A549 (cell line): ENCODE measurements at regions not wholly inside any gene's neighbourhood (a gene's known extent, or its start where the extent isn't known, plus 50 kb on each side); places are given as distances from the start of the nearest gene placed in this dataset.

Experiments used
- ATAC-seq, 2 experiments: fragments of 200-7000 bp in 1 of 2; fragments of >200 bp in 1 of 2; cut with Nextera tagmentation in 1 of 2; cut with Tn5 transposase in 1 of 2; 3 replicates each; pipeline versions ENCODE4 v1.8.0 to v1.9.1; 2018 to 2020; ENCODE audit warnings: mild to moderate bottlenecking in 1 of 2, moderate library complexity in 1 of 2
- CTCF ChIA-PET: fragments of 300-600 bp; sonication (Branson Sonifier 250); formaldehyde crosslinking; extraction: SDS; loops from one replicate; lab custom pipeline; 2021; ENCODE audit warnings: antibody characterized with exemption, inconsistent platforms; lab: Yijun Ruan, JAX
- POLR2A ChIA-PET: fragments of 350-600 bp; formaldehyde crosslinking; extraction: SDS; loops from one replicate; lab custom pipeline; 2021; ENCODE audit warnings: antibody characterized with exemption, inconsistent platforms; lab: Yijun Ruan, JAX
- DNase-seq, 2 experiments: peaks; one replicate each; pipeline versions ENCODE4 v3.0.0 to v3.0.0-alpha.2; 2011 to 2016; ENCODE audit warnings: low read depth in 1 of 2, low spot score in 1 of 2
- FAIRE-seq: peaks from 2 replicates; lab custom pipeline; 2011; peaks lifted over from hg19 to GRCh38; lab: Jason Lieb, UNC
- H3K27ac ChIP-seq, 2 experiments: fragments of >200 bp; sonication (Bioruptor Twin); formaldehyde crosslinking; 3 replicates each; pipeline ENCODE4 v1.5.1; 2016 to 2017
- H3K4me1 ChIP-seq: fragments of >200 bp; sonication (Bioruptor Twin); formaldehyde crosslinking; 3 replicates; pipeline ENCODE4 v1.6.1; 2016
- H3K4me2 ChIP-seq: fragments of >200 bp; sonication (Bioruptor Twin); formaldehyde crosslinking; 3 replicates; pipeline ENCODE4 v1.6.1; 2016
- H3K4me3 ChIP-seq: fragments of >200 bp; sonication (Bioruptor Twin); formaldehyde crosslinking; 3 replicates; pipeline ENCODE4 v1.5.1; 2016
- H3K9me3 ChIP-seq: fragments of >200 bp; sonication (Bioruptor Twin); formaldehyde crosslinking; 3 replicates; pipeline ENCODE4 v1.6.1; 2016
- CBX2 ChIP-seq: fragments of 200-600 bp; sonication (generic); IDR thresholded peaks from 2 replicates; pipeline ENCODE4 v1.6.1; 2016; ENCODE audit warnings: low read depth, mild to moderate bottlenecking, borderline replicate concordance
- CBX8 ChIP-seq: fragments of 200-600 bp; sonication (generic); IDR thresholded peaks from 2 replicates; pipeline ENCODE4 v1.6.1; 2016
- E2F6 ChIP-seq: IDR thresholded peaks from 2 replicates; pipeline ENCODE4 v1.6.1; 2012; ENCODE audit warnings: low read depth, borderline replicate concordance
- ELK1 ChIP-seq: fragments of 150-350 bp; IDR thresholded peaks from 2 replicates; pipeline ENCODE4 v1.6.1; 2014; ENCODE audit warnings: low read depth, mild to moderate bottlenecking, low read length
- ESRRA ChIP-seq: fragments of 150-350 bp; IDR thresholded peaks from 2 replicates; pipeline ENCODE4 v1.6.1; 2014; ENCODE audit warnings: mild to moderate bottlenecking, low read length, borderline replicate concordance
- FOSB ChIP-seq: fragments of 250-450 bp; sonication (Bioruptor Pico); IDR thresholded peaks from 2 replicates; pipeline ENCODE4 v1.5.0; 2020; ENCODE audit warnings: mild to moderate bottlenecking, moderate library complexity
- FOSL2 ChIP-seq, 2 experiments: fragments of 450-650 bp in 1 of 2; fragments of >200 bp in 1 of 2; sonication (Bioruptor Twin) in 1 of 2; formaldehyde crosslinking; IDR thresholded peaks; 2 replicates each; pipeline versions ENCODE4 v1.5.0 to v1.6.1; 2016 to 2020; ENCODE audit warnings: mild to moderate bottlenecking in 1 of 2, moderate library complexity in 1 of 2
- FOXS1 ChIP-seq: fragments of 250-450 bp; sonication (Bioruptor Pico); IDR thresholded peaks from 2 replicates; pipeline ENCODE4 v1.5.0; 2020; ENCODE audit warnings: mild to moderate bottlenecking, moderate library complexity
- GATA3 ChIP-seq: IDR thresholded peaks from 2 replicates; pipeline ENCODE4 v1.6.1; 2012; ENCODE audit warnings: borderline replicate concordance
- HES2 ChIP-seq: fragments of >200 bp; sonication (Bioruptor Twin); formaldehyde crosslinking; IDR thresholded peaks from 2 replicates; pipeline ENCODE4 v1.6.1; 2016
- HEYL ChIP-seq: fragments of 250-450 bp; sonication (Bioruptor Pico); IDR thresholded peaks from 2 replicates; pipeline ENCODE4 v1.8.0; 2021; ENCODE audit warnings: mild to moderate bottlenecking, moderate library complexity
- JUN ChIP-seq, 2 experiments: fragments of >200 bp; sonication (Bioruptor Twin); formaldehyde crosslinking; IDR thresholded peaks; 2 replicates in 1 of 2; 3 replicates in 1 of 2; pipeline ENCODE4 v1.6.1; 2016 to 2017
- JUNB ChIP-seq: fragments of >200 bp; sonication (Bioruptor Twin); formaldehyde crosslinking; IDR thresholded peaks from 2 replicates; pipeline ENCODE4 v1.6.1; 2016
- KDM1A ChIP-seq: fragments of 200-600 bp; sonication (generic); IDR thresholded peaks from 2 replicates; pipeline ENCODE4 v1.6.1; 2016; ENCODE audit warnings: low read depth, mild to moderate bottlenecking
- KDM5A ChIP-seq: fragments of 200-600 bp; sonication (generic); IDR thresholded peaks from 2 replicates; pipeline ENCODE4 v1.6.1; 2016; ENCODE audit warnings: antibody characterized with exemption, mild to moderate bottlenecking
- MAX ChIP-seq: IDR thresholded peaks from 2 replicates; pipeline ENCODE4 v1.6.1; 2012
- MAZ ChIP-seq: fragments of 150-350 bp; IDR thresholded peaks from 2 replicates; pipeline ENCODE4 v1.6.1; 2014; ENCODE audit warnings: antibody characterized with exemption, low read depth, low read length, borderline replicate concordance
- MYC ChIP-seq: IDR thresholded peaks from 2 replicates; pipeline ENCODE4 v1.6.1; 2012; ENCODE audit warnings: mild to moderate bottlenecking, inconsistent platforms, low read length, improper control_type of control experiment, borderline replicate concordance
- NFE2L2 ChIP-seq: fragments of 150-350 bp; conservative IDR thresholded peaks from 2 replicates; pipeline ENCODE4 v1.6.1; 2014; ENCODE audit warnings: low read length
- NR3C1 ChIP-seq: fragments of >200 bp; sonication (Bioruptor Twin); formaldehyde crosslinking; IDR thresholded peaks from 3 replicates; pipeline ENCODE4 v1.6.1; 2017
- PHF8 ChIP-seq: fragments of 200-600 bp; sonication (generic); IDR thresholded peaks from 2 replicates; pipeline ENCODE4 v1.6.1; 2016; ENCODE audit warnings: low read depth, mild to moderate bottlenecking, antibody characterized with exemption, moderate library complexity, borderline replicate concordance
- POLR2AphosphoS2 ChIP-seq: conservative IDR thresholded peaks from 2 replicates; pipeline ENCODE4 v1.6.1; 2012; ENCODE audit warnings: low read length, improper control_type of control experiment, inconsistent platforms
- RCOR1 ChIP-seq: fragments of 150-350 bp; IDR thresholded peaks from 2 replicates; pipeline ENCODE4 v1.6.1; 2014; ENCODE audit warnings: antibody characterized with exemption, low read length, low read depth
- REST ChIP-seq: fragments of 200-600 bp; sonication (generic); IDR thresholded peaks from 2 replicates; pipeline ENCODE4 v1.6.1; 2016; ENCODE audit warnings: antibody characterized with exemption, mild to moderate bottlenecking, moderate library complexity
- RFX5 ChIP-seq: fragments of 450-650 bp; IDR thresholded peaks from 2 replicates; pipeline ENCODE4 v1.7.1; 2014; ENCODE audit warnings: antibody characterized with exemption, mild to moderate bottlenecking, moderate library complexity
- RNF2 ChIP-seq: fragments of 200-600 bp; sonication (generic); IDR thresholded peaks from 2 replicates; pipeline ENCODE4 v1.6.1; 2016; ENCODE audit warnings: low read depth, mild to moderate bottlenecking, antibody characterized with exemption, moderate library complexity, borderline replicate concordance
- TFCP2L1 ChIP-seq: fragments of 250-450 bp; sonication (Bioruptor Pico); IDR thresholded peaks from 2 replicates; pipeline ENCODE4 v1.5.0; 2021; ENCODE audit warnings: mild to moderate bottlenecking
- ZFP36 ChIP-seq: fragments of 450-650 bp; IDR thresholded peaks from 2 replicates; pipeline ENCODE4 v1.6.1; 2014; ENCODE audit warnings: borderline replicate concordance; ENCODE audit not compliant: partially characterized antibody
- WGBS: methylation state at CpG from one replicate; pipeline ENCODE4 v1.1.6; 2017; ENCODE audit errors: missing lambda C conversion rate; 5-methylcytosine and 5-hydroxymethylcytosine counted together
- TF ChIP-seq, protein P1 (sequence below): fragments of 250-450 bp; sonication (Bioruptor Pico); IDR thresholded peaks from 2 replicates; pipeline ENCODE4 v1.5.0; 2021; ENCODE audit warnings: mild to moderate bottlenecking, moderate library complexity, borderline replicate concordance
- TF ChIP-seq, protein P2 (sequence below): fragments of 250-450 bp; sonication (Bioruptor Pico); IDR thresholded peaks from 2 replicates; pipeline ENCODE4 v1.5.0; 2020; ENCODE audit warnings: low read depth, mild to moderate bottlenecking, moderate library complexity
- TF ChIP-seq, protein P3 (sequence below): fragments of >200 bp; sonication (Bioruptor Twin); formaldehyde crosslinking; IDR thresholded peaks from 3 replicates; pipeline ENCODE4 v1.6.1; 2016

DNA sequence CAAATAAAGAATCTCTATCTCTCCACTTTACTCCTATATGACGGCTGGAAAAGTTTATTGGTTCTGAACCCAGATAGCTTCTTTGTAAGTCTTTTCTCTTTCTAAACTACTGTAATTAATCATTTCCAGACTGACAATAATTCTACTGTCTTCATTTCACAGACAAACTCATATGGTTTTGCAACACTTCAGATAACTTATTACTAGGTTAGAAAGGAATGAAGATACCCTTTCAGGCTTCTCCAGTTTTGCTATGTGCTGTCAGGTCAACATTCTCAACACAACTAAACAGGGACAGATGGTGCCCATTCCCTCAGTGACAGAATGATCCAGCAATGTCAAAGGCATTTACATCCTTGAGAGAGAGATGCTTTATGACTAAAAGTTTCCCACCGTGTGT lies 198.5 kb upstream of the ITGA4 start:
- WGBS, result 23% methylated on average over 2 of the region's 2 CpGs
- ATAC-seq, result no peak
- TF ChIP-seq MAZ, result no peak
- TF ChIP-seq FOXS1, result no peak
- TF ChIP-seq KDM1A, result no peak
- TF ChIP-seq JUN (IDR thresholded peaks at IDR 0.05), result no peak
- no peak for TF ChIP-seq MYC
- no peak for TF ChIP-seq CBX8
- no peak for TF ChIP-seq REST
- no peak for TF ChIP-seq FOSB (CRISPR knock-in tag)
- no peak for TF ChIP-seq E2F6
- TF ChIP-seq, protein P1, sequence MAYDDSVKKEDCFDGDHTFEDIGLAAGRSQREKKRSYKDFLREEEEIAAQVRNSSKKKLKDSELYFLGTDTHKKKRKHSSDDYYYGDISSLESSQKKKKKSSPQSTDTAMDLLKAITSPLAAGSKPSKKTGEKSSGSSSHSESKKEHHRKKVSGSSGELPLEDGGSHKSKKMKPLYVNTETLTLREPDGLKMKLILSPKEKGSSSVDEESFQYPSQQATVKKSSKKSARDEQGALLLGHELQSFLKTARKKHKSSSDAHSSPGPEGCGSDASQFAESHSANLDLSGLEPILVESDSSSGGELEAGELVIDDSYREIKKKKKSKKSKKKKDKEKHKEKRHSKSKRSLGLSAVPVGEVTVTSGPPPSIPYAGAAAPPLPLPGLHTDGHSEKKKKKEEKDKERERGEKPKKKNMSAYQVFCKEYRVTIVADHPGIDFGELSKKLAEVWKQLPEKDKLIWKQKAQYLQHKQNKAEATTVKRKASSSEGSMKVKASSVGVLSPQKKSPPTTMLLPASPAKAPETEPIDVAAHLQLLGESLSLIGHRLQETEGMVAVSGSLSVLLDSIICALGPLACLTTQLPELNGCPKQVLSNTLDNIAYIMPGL (CRISPR knock-in tag), result no peak
- no peak for TF ChIP-seq POLR2AphosphoS2
- TF ChIP-seq FOSL2 (IDR thresholded peaks at IDR 0.05), result no peak
- TF ChIP-seq FOSL2 (CRISPR knock-in tag; IDR thresholded peaks at IDR 0.05), result no peak
- no peak for TF ChIP-seq HES2
- TF ChIP-seq ZFP36, result no peak
- no peak for TF ChIP-seq RNF2
- no peak for TF ChIP-seq ELK1
- TF ChIP-seq MAX, result no peak
- no peak for TF ChIP-seq CBX2
- DNase-seq, result peak in 1 of 2 experiments; percentile 8
- no peak overlapping the region for H3K4me3 ChIP-seq
- no peak overlapping the region for H3K4me2 ChIP-seq
- H3K4me1 ChIP-seq, result no peaks in the 10 kb centered on the region
- no peak overlapping the region for H3K27ac ChIP-seq
- no peak for FAIRE-seq
- POLR2A ChIA-PET, result no interaction called here
- CTCF ChIA-PET, result no interaction called here
- no peaks in the 10 kb centered on the region for H3K9me3 ChIP-seq

DNA sequence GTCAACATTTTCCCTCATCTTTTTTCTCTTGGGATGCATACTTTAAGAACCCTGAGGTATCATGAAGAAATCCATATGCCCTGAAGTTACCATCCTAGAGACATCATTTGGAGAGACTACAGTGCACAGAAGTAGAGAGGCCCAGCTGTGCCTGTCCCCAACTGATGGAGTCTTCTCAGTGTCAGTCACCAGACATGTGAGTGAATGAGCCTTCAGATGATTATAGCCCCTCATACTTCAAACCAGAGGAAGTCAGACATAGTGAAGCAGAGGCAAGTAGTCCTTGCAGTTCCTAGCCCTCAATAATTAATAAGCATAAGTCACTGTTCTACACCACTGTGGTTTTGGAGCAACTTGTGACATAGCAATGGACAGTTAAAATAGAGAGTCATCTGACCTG lies 194.4 kb upstream of the ITGA4 start:
- no peak for TF ChIP-seq ESRRA
- TF ChIP-seq FOXS1, result no peak
- TF ChIP-seq GATA3, result no peak
- no peak for TF ChIP-seq NFE2L2
- no peak for TF ChIP-seq NR3C1
- TF ChIP-seq KDM5A, result no peak
- no peak for TF ChIP-seq PHF8
- TF ChIP-seq TFCP2L1 (CRISPR knock-in tag), result no peak
- no peak for TF ChIP-seq RCOR1
- TF ChIP-seq JUNB, result no peak
- TF ChIP-seq, protein P2, sequence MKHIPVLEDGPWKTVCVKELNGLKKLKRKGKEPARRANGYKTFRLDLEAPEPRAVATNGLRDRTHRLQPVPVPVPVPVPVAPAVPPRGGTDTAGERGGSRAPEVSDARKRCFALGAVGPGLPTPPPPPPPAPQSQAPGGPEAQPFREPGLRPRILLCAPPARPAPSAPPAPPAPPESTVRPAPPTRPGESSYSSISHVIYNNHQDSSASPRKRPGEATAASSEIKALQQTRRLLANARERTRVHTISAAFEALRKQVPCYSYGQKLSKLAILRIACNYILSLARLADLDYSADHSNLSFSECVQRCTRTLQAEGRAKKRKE, result no peak
- no peak for TF ChIP-seq HEYL (CRISPR knock-in tag)
- TF ChIP-seq RFX5, result no peak
- TF ChIP-seq, protein P3, sequence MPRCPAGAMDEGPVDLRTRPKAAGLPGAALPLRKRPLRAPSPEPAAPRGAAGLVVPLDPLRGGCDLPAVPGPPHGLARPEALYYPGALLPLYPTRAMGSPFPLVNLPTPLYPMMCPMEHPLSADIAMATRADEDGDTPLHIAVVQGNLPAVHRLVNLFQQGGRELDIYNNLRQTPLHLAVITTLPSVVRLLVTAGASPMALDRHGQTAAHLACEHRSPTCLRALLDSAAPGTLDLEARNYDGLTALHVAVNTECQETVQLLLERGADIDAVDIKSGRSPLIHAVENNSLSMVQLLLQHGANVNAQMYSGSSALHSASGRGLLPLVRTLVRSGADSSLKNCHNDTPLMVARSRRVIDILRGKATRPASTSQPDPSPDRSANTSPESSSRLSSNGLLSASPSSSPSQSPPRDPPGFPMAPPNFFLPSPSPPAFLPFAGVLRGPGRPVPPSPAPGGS, result no peak
- no peak for DNase-seq
- no peak overlapping the region for H3K4me2 ChIP-seq
- H3K9me3 ChIP-seq, result no peaks in the 10 kb centered on the region
- H3K27ac ChIP-seq, result no peak overlapping the region
- H3K4me1 ChIP-seq, result no peaks in the 10 kb centered on the region
- H3K4me3 ChIP-seq, result no peak overlapping the region
- POLR2A ChIA-PET, result no interaction called here
- no peak for FAIRE-seq
- no peak for ATAC-seq
- CTCF ChIA-PET, result no interaction called here
